ENCODE measurements at regions not wholly inside any gene's neighbourhood (a gene's known extent, or its start where the extent isn't known, plus 50 kb on each side); places are given as distances from the start of the nearest gene placed in this dataset.

- no peak for DNase-seq
- ATAC-seq (ENCODE audit: insufficient read depth, low read depth): no peak
- no peaks in the 10 kb centered on the region for H3K79me2 ChIP-seq (ENCODE audit: insufficient read depth, low read length)
- H4K20me1 ChIP-seq (ENCODE audit: insufficient read depth, low read length): no peaks in the 10 kb centered on the region
- TF ChIP-seq EZH2 (IDR thresholded peaks at IDR 0.05; ENCODE audit: borderline replicate concordance, low read depth, low read length, severe bottlenecking): no peak
- TF ChIP-seq CTCF (IDR thresholded peaks at IDR 0.05; ENCODE audit: borderline replicate concordance, extremely low read depth, low read length, poor library complexity, severe bottlenecking): no peak
- H2AFZ ChIP-seq (ENCODE audit: low read depth, low read length): no peak overlapping the region
- no peak overlapping the region for H3K9ac ChIP-seq (ENCODE audit: low read depth, low read length)
- no peak overlapping the region for H3K27ac ChIP-seq (ENCODE audit: low read length)
- peaks cover 8% of the 10 kb centered on the region for H3K4me1 ChIP-seq (ENCODE audit: insufficient read depth, low read length)
- no peaks in the 10 kb centered on the region for H3K27me3 ChIP-seq (ENCODE audit: insufficient read depth, low read length, poor library complexity)
- no peak overlapping the region for H3K4me2 ChIP-seq (ENCODE audit: insufficient read depth, low read length)
- no peaks in the 10 kb centered on the region for H3K9me3 ChIP-seq (ENCODE audit: insufficient read depth, low read length, severe bottlenecking)
- H3K4me3 ChIP-seq (ENCODE audit: low read depth in 1 of 2, low read length in 2 of 2): no peak overlapping the region
- H3K36me3 ChIP-seq (ENCODE audit: insufficient read depth, low read length): no peaks in the 10 kb centered on the region
Measured at GRCh38 chr6:165972139-165972802, 195.4 kb downstream of the TBXT start.

- no peak for ATAC-seq (ENCODE audit: insufficient read depth, low read depth)
- no peak overlapping the region for H2AFZ ChIP-seq (ENCODE audit: low read depth, low read length)
- no peaks in the 10 kb centered on the region for H3K27me3 ChIP-seq (ENCODE audit: insufficient read depth, low read length, poor library complexity)
- H3K36me3 ChIP-seq (ENCODE audit: insufficient read depth, low read length): no peaks in the 10 kb centered on the region
- H3K4me1 ChIP-seq (ENCODE audit: insufficient read depth, low read length): peaks cover 8% of the 10 kb centered on the region
- TF ChIP-seq CTCF (IDR thresholded peaks at IDR 0.05; ENCODE audit: borderline replicate concordance, extremely low read depth, low read length, poor library complexity, severe bottlenecking) (no peak), EZH2 (IDR thresholded peaks at IDR 0.05; ENCODE audit: borderline replicate concordance, low read depth, low read length, severe bottlenecking) (no peak)
- no peak overlapping the region for H3K4me3 ChIP-seq (ENCODE audit: low read depth in 1 of 2, low read length in 2 of 2)
- no peak overlapping the region for H3K4me2 ChIP-seq (ENCODE audit: insufficient read depth, low read length)
- no peak for DNase-seq
- H3K9ac ChIP-seq (ENCODE audit: low read depth, low read length): no peak overlapping the region
- H3K79me2 ChIP-seq (ENCODE audit: insufficient read depth, low read length): no peaks in the 10 kb centered on the region
- H3K9me3 ChIP-seq (ENCODE audit: insufficient read depth, low read length, severe bottlenecking): no peaks in the 10 kb centered on the region
- H3K27ac ChIP-seq (ENCODE audit: low read length): no peak overlapping the region
- no peaks in the 10 kb centered on the region for H4K20me1 ChIP-seq (ENCODE audit: insufficient read depth, low read length)
Measured at GRCh38 chr6:165971202-165971601, 196.4 kb downstream of the TBXT start.

GRCh38 chr6:165970001-165970400 is 197.7 kb downstream of the TBXT start:
- Histone ChIP-seq H3K9me3 (ENCODE audit: insufficient read depth, low read length, severe bottlenecking) (no peaks in the 10 kb centered on the region), H3K4me3 (ENCODE audit: low read depth in 1 of 2, low read length in 2 of 2) (no peak overlapping the region), H3K27ac (ENCODE audit: low read length) (no peak overlapping the region), H3K27me3 (ENCODE audit: insufficient read depth, low read length, poor library complexity) (no peaks in the 10 kb centered on the region), H3K4me1 (ENCODE audit: insufficient read depth, low read length) (peaks cover 8% of the 10 kb centered on the region), H4K20me1 (ENCODE audit: insufficient read depth, low read length) (no peaks in the 10 kb centered on the region), H3K9ac (ENCODE audit: low read depth, low read length) (no peak overlapping the region), H2AFZ (ENCODE audit: low read depth, low read length) (no peak overlapping the region), H3K4me2 (ENCODE audit: insufficient read depth, low read length) (no peak overlapping the region), H3K36me3 (ENCODE audit: insufficient read depth, low read length) (no peaks in the 10 kb centered on the region), H3K79me2 (ENCODE audit: insufficient read depth, low read length) (no peaks in the 10 kb centered on the region)
- TF ChIP-seq EZH2 (IDR thresholded peaks at IDR 0.05; ENCODE audit: borderline replicate concordance, low read depth, low read length, severe bottlenecking): no peak
- no peak for TF ChIP-seq CTCF (IDR thresholded peaks at IDR 0.05; ENCODE audit: borderline replicate concordance, extremely low read depth, low read length, poor library complexity, severe bottlenecking)
- ATAC-seq (ENCODE audit: insufficient read depth, low read depth) (peak; percentile 68; the same call in 2 of the 3 replicates), DNase-seq (no peak)

Measured in DND-41 (cell line).